Neural cell (in vitro differentiated cells): ENCODE measurements at regions not wholly inside any gene's neighbourhood (a gene's known extent, or its start where the extent isn't known, plus 50 kb on each side); places are given as distances from the start of the nearest gene placed in this dataset.

Experiments
- H2AFZ ChIP-seq: fragments of 200-600, 300-800 bp; sonication (generic), shearing (Covaris generic); 2 replicates; pipeline ENCODE4 v1.6.0; 2014; ENCODE audit warnings: low read depth, mild to moderate bottlenecking, antibody characterized with exemption, low read length, moderate library complexity
- H3F3A ChIP-seq: fragments of 200-600 bp; shearing (Covaris generic); 2 replicates; pipeline ENCODE4 v1.6.1; 2016; ENCODE audit warnings: mild to moderate bottlenecking, moderate library complexity, mixed read lengths, antibody characterized with exemption, low read length; ENCODE audit not compliant: insufficient read depth, poor library complexity, severe bottlenecking
- H3K27ac ChIP-seq: fragments of 200-600, 300-800 bp; sonication (generic), shearing (Covaris generic); 2 replicates; pipeline ENCODE4 v1.5.1; 2014; ENCODE audit warnings: mild to moderate bottlenecking, low read length, moderate library complexity
- H3K27me3 ChIP-seq: fragments of 300-800, 200-600 bp; sonication (generic), shearing (Covaris generic); 2 replicates; pipeline ENCODE4 v1.6.0; 2014; ENCODE audit warnings: mild to moderate bottlenecking, low read depth, low read length, moderate library complexity; ENCODE audit not compliant: insufficient read depth
- H3K36me3 ChIP-seq: fragments of 300-800, 200-600 bp; sonication (generic), shearing (Covaris generic); 2 replicates; pipeline ENCODE4 v1.5.1; 2014; ENCODE audit warnings: mild to moderate bottlenecking, antibody characterized with exemption, low read length, moderate library complexity; ENCODE audit not compliant: insufficient read depth
- H3K4me2 ChIP-seq: fragments of 300-800, 200-600 bp; sonication (generic), shearing (Covaris generic); 2 replicates; pipeline ENCODE4 v1.6.0; 2014; ENCODE audit warnings: mild to moderate bottlenecking, low read length
- H3K4me3 ChIP-seq: fragments of 300-800, 200-600 bp; sonication (generic), shearing (Covaris generic); 2 replicates; pipeline ENCODE4 v1.5.1; 2014; ENCODE audit warnings: mild to moderate bottlenecking, low read length, moderate library complexity
- H3K79me2 ChIP-seq: fragments of 200-600 bp; shearing (Covaris generic); replicated peaks from 2 replicates; pipeline ENCODE4 v1.6.0; 2014; ENCODE audit warnings: mild to moderate bottlenecking, low read length, moderate library complexity; ENCODE audit not compliant: insufficient read depth
- H3K9ac ChIP-seq: fragments of 300-800, 200-600 bp; sonication (generic), shearing (Covaris generic); 2 replicates; pipeline ENCODE4 v1.6.1; 2016; ENCODE audit warnings: mild to moderate bottlenecking, low read length, mixed read lengths
- H3K9me2 ChIP-seq: fragments of 200-600 bp; shearing (Covaris generic); 2 replicates; pipeline ENCODE4 v1.6.1; 2016; ENCODE audit warnings: mild to moderate bottlenecking, low read length, mixed read lengths; ENCODE audit not compliant: insufficient read depth
- H3K9me3 ChIP-seq: fragments of 200-600, 300-800 bp; sonication (generic), shearing (Covaris generic); 2 replicates; pipeline ENCODE4 v1.6.1; 2016; ENCODE audit warnings: mild to moderate bottlenecking, mixed run types, low read length, moderate library complexity, mixed read lengths
- H4K20me1 ChIP-seq: fragments of 200-600 bp; shearing (Covaris generic); 2 replicates; pipeline ENCODE4 v1.6.1; 2016; ENCODE audit warnings: mild to moderate bottlenecking, mixed run types; ENCODE audit not compliant: insufficient read depth
- CTCF ChIP-seq: fragments of 450-650 bp; IDR thresholded peaks from 2 replicates; pipeline ENCODE4 v1.5.1; 2014; ENCODE audit warnings: antibody characterized with exemption, mild to moderate bottlenecking, moderate library complexity; ENCODE audit not compliant: poor library complexity, severe bottlenecking
- EP300 ChIP-seq: fragments of 450-650 bp; conservative IDR thresholded peaks from 2 replicates; pipeline ENCODE4 v1.6.1; 2014; ENCODE audit warnings: antibody characterized with exemption, mild to moderate bottlenecking, moderate library complexity; ENCODE audit not compliant: poor library complexity, severe bottlenecking
- EZH2 ChIP-seq: fragments of 200-600, 300-800 bp; shearing (Covaris generic), sonication (generic); IDR thresholded peaks from 2 replicates; pipeline ENCODE4 v1.6.1; 2014; ENCODE audit warnings: antibody characterized with exemption, low read length, borderline replicate concordance, mild to moderate bottlenecking; ENCODE audit not compliant: insufficient read depth, poor library complexity, severe bottlenecking
- MXI1 ChIP-seq: fragments of 450-650 bp; conservative IDR thresholded peaks from 2 replicates; pipeline ENCODE4 v1.6.1; 2014; ENCODE audit warnings: antibody characterized with exemption, mild to moderate bottlenecking; ENCODE audit not compliant: poor library complexity, severe bottlenecking
- POLR2AphosphoS5 ChIP-seq: IDR thresholded peaks from 2 replicates; pipeline ENCODE4 v1.6.1; 2012
- RAD21 ChIP-seq: fragments of 450-650 bp; conservative IDR thresholded peaks from 2 replicates; pipeline ENCODE4 v1.6.1; 2014; ENCODE audit warnings: antibody characterized with exemption, mild to moderate bottlenecking, moderate library complexity
- TAF1 ChIP-seq: IDR thresholded peaks from 2 replicates; pipeline ENCODE4 v1.6.1; 2012; ENCODE audit warnings: low read depth
- TF ChIP-seq, protein P1 (sequence below): IDR thresholded peaks from 2 replicates; pipeline ENCODE4 v1.6.1; 2012; ENCODE audit warnings: borderline replicate concordance

DNA sequence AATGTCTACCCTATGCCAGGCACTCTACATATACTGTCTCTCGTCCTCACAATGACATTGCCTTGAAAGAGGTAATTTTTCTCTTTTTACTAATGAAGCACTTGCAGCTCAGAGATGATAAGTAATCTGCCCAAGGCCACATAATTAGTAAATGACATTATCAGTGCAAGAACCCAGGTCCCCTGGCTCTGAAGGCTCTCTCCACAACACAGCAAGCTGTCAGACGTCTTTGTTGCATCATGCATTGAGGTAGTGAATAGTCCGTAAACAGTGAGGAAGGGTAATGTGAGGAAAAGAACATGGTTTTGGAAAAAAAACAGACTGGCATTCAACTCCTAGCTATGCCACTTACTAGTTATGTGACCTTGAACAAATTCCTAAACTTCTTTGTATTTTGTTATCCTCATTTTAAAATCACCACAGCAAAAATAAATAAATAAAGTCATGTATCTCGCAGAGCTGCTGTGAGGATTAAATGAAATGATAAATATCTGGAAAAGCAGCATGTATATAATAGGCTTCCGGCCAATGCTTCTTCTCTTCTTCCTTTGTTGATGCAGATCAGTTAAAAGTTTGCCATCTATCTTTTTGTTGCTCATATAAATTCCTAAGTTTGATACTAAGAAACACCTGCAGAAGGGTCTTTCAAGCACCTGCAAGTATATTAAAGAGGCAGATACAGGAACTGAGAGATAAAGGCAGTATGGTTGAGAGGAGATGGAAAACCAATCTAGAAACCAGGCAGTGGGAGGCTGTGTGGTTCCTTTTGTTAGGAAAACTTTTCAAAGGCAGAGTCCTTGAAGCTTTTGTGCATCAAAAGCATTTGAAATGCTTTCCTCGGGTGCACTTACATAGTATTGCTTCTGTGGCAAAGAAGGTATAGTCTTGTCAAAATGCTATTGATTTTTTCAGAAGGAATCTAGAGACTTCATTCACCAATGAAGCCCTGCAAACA lies 82.8 kb downstream of the BTG1 start:
- Histone ChIP-seq H3K9me3 (no peaks in the 10 kb centered on the region), H3K4me2 (no peak overlapping the region), H4K20me1 (no peaks in the 10 kb centered on the region), H3K27me3 (no peaks in the 10 kb centered on the region), H3K27ac (no peak overlapping the region), H3K9me2 (no peaks in the 10 kb centered on the region), H3K9ac (no peak overlapping the region), H3K36me3 (no peaks in the 10 kb centered on the region), H3F3A (no peaks in the 10 kb centered on the region), H3K4me3 (no peak overlapping the region), H3K79me2 (no peaks in the 10 kb centered on the region), H2AFZ (no peak overlapping the region)
- TF ChIP-seq POLR2AphosphoS5: no peak
- no peak for TF ChIP-seq EP300
- TF ChIP-seq RAD21: no peak
- no peak for TF ChIP-seq EZH2
- no peak for TF ChIP-seq CTCF
- TF ChIP-seq MXI1: no peak
- TF ChIP-seq TAF1: no peak

DNA sequence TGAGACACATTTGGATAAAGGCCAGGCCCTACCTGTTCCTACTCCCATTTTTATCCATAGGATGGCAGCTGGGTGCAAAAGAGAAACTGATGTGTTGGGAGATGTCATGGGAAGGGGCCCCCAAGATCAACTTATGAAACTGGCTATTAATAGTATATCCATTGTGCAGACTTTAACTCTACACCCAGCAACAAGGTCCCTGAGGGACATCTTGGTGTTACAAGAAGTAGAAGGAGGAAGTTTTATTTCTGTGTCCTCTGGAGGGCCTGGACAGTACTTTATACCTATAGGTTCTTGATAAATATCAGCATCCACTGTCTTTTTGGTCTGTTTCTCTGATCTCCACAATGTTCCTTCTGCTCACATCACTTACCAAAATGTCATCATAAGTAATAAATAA lies 84.6 kb downstream of the BTG1 start:
- no peak overlapping the region for H3K4me2 ChIP-seq
- TF ChIP-seq, protein P1, sequence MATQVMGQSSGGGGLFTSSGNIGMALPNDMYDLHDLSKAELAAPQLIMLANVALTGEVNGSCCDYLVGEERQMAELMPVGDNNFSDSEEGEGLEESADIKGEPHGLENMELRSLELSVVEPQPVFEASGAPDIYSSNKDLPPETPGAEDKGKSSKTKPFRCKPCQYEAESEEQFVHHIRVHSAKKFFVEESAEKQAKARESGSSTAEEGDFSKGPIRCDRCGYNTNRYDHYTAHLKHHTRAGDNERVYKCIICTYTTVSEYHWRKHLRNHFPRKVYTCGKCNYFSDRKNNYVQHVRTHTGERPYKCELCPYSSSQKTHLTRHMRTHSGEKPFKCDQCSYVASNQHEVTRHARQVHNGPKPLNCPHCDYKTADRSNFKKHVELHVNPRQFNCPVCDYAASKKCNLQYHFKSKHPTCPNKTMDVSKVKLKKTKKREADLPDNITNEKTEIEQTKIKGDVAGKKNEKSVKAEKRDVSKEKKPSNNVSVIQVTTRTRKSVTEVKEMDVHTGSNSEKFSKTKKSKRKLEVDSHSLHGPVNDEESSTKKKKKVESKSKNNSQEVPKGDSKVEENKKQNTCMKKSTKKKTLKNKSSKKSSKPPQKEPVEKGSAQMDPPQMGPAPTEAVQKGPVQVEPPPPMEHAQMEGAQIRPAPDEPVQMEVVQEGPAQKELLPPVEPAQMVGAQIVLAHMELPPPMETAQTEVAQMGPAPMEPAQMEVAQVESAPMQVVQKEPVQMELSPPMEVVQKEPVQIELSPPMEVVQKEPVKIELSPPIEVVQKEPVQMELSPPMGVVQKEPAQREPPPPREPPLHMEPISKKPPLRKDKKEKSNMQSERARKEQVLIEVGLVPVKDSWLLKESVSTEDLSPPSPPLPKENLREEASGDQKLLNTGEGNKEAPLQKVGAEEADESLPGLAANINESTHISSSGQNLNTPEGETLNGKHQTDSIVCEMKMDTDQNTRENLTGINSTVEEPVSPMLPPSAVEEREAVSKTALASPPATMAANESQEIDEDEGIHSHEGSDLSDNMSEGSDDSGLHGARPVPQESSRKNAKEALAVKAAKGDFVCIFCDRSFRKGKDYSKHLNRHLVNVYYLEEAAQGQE: no peak
- no peak for TF ChIP-seq EZH2
- no peak overlapping the region for H3K9ac ChIP-seq
- H3F3A ChIP-seq: no peaks in the 10 kb centered on the region
- H3K4me3 ChIP-seq: no peak overlapping the region
- no peaks in the 10 kb centered on the region for H3K36me3 ChIP-seq
- H2AFZ ChIP-seq: no peak overlapping the region
- no peaks in the 10 kb centered on the region for H3K27me3 ChIP-seq
- no peaks in the 10 kb centered on the region for H4K20me1 ChIP-seq
- H3K9me3 ChIP-seq: no peaks in the 10 kb centered on the region
- H3K9me2 ChIP-seq: no peaks in the 10 kb centered on the region
- no peak overlapping the region for H3K27ac ChIP-seq
- H3K79me2 ChIP-seq: no peaks in the 10 kb centered on the region
